Brain microvascular endothelial cell (primary cell): ENCODE measurements at regions not wholly inside any gene's neighbourhood (a gene's known extent, or its start where the extent isn't known, plus 50 kb on each side); places are given as distances from the start of the nearest gene placed in this dataset.
"Not testable (repeated sequence)": the region's sequence is repeated elsewhere in the genome, so short reads cannot be mapped to it uniquely, and the experiment has no call there.

Experiments used
- DNase-seq: peaks from one replicate; pipeline ENCODE4 v3.0.0-alpha.2; 2020
- H3K27ac ChIP-seq: fragments of 250-450 bp; sonication (Bioruptor Pico); 2 replicates; pipeline ENCODE4 v1.5.1; 2020; ENCODE audit warnings: mild to moderate bottlenecking, moderate library complexity
- H3K27me3 ChIP-seq: fragments of 250-450 bp; sonication (Bioruptor Pico); replicated peaks from 2 replicates; pipeline ENCODE4 v1.5.1; 2020; ENCODE audit warnings: mild to moderate bottlenecking
- H3K36me3 ChIP-seq: fragments of 250-450 bp; sonication (Bioruptor Pico); replicated peaks from 2 replicates; pipeline ENCODE4 v1.5.1; 2020; ENCODE audit warnings: mild to moderate bottlenecking
- H3K4me3 ChIP-seq: 2 replicates; pipeline ENCODE4 v1.5.1; 2011; ENCODE audit warnings: low read depth, mild to moderate bottlenecking, control low read depth, low read length, moderate library complexity
- in situ Hi-C: cut with HindIII; loops from 2 replicates; pipeline ENCODE4 v1.10.0; 2017; ENCODE audit warnings: low sequenced_read_pairs, low pct_ligation_motif_present
- TF ChIP-seq, protein P1 (sequence below): IDR thresholded peaks from 2 replicates; pipeline ENCODE4 v1.5.1; 2011; ENCODE audit warnings: low read depth, mild to moderate bottlenecking, moderate library complexity, low read length, control low read depth, inconsistent platforms; ENCODE audit errors: missing control alignments

GRCh38 chr11:24181395-24182047, 315.3 kb upstream of the LUZP2 start:
- H3K27me3 ChIP-seq = no peaks in the 10 kb centered on the region
- H3K4me3 ChIP-seq = no peak overlapping the region
- H3K27ac ChIP-seq = no peak overlapping the region
- TF ChIP-seq, protein P1, sequence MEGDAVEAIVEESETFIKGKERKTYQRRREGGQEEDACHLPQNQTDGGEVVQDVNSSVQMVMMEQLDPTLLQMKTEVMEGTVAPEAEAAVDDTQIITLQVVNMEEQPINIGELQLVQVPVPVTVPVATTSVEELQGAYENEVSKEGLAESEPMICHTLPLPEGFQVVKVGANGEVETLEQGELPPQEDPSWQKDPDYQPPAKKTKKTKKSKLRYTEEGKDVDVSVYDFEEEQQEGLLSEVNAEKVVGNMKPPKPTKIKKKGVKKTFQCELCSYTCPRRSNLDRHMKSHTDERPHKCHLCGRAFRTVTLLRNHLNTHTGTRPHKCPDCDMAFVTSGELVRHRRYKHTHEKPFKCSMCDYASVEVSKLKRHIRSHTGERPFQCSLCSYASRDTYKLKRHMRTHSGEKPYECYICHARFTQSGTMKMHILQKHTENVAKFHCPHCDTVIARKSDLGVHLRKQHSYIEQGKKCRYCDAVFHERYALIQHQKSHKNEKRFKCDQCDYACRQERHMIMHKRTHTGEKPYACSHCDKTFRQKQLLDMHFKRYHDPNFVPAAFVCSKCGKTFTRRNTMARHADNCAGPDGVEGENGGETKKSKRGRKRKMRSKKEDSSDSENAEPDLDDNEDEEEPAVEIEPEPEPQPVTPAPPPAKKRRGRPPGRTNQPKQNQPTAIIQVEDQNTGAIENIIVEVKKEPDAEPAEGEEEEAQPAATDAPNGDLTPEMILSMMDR = no peak
- H3K36me3 ChIP-seq = no peaks in the 10 kb centered on the region
- no peak for DNase-seq
- in situ Hi-C loops = no loop called here

- H3K36me3 ChIP-seq, in situ Hi-C loops, H3K27ac ChIP-seq, DNase-seq, H3K27me3 ChIP-seq, H3K4me3 ChIP-seq: not testable (repeated sequence)
Observed at GRCh38 chr11:24185535-24185934, 311.3 kb upstream of the LUZP2 start.

GRCh38 chr11:24196733-24197132, 300.1 kb upstream of the LUZP2 start:
- Histone ChIP-seq H3K27ac (no peak overlapping the region), H3K27me3 (no peaks in the 10 kb centered on the region), H3K36me3 (no peaks in the 10 kb centered on the region), H3K4me3 (no peak overlapping the region)
- no peak for DNase-seq
- TF ChIP-seq, protein P1 = no peak
- in situ Hi-C loops = no loop called here

DNA sequence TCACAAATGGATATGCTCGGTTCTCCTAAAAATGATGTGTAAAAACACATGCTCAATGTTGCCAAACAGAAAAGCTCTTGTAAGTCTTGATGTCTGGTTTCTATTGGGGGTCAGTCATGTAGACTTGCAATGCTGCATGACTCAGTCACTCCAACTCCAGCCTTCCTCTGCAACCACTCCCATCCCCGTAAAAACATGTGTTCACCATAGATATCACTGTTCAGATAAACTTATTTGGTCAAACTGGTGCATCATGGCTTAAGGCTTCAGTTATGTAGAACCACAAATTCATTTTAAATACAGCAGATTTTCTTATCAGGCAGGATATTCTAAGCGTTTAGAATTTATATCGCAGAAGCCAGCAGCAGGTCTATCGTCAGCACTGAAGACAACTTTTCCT, 298.4 kb upstream of the LUZP2 start:
- no peak overlapping the region for H3K27ac ChIP-seq
- H3K27me3 ChIP-seq = no peaks in the 10 kb centered on the region
- H3K36me3 ChIP-seq = no peaks in the 10 kb centered on the region
- H3K4me3 ChIP-seq = no peak overlapping the region
- in situ Hi-C loops = no loop called here
- DNase-seq = peak; percentile 62
- TF ChIP-seq, protein P1 = no peak

DNA sequence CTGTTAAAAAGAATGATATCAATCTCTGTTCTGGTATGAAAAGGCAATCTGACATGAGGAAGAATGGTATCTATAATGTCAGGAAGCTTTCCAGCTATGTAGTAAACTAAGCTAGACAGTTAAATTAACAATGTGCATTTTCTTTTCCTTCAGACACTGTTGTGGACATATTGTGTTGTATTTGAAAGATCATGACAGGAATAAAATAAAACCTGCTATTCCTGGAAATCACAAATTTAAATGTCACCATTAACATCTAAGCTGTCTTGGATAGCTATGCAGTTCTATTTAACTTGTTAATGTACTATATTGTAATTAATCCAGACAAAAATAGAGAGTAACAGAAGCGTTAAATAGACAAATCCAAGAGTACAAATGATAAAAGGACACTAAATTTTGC, 297.4 kb upstream of the LUZP2 start:
- Histone ChIP-seq H3K36me3 (no peaks in the 10 kb centered on the region), H3K4me3 (no peak overlapping the region), H3K27me3 (no peaks in the 10 kb centered on the region), H3K27ac (no peak overlapping the region)
- no peak for DNase-seq
- TF ChIP-seq, protein P1 = no peak
- in situ Hi-C loops = no loop called here

GRCh38 chr11:24206030-24206429, 290.8 kb upstream of the LUZP2 start:
- in situ Hi-C loops = no loop called here
- no peak for DNase-seq
- no peaks in the 10 kb centered on the region for H3K27me3 ChIP-seq
- TF ChIP-seq, protein P1 = no peak
- no peak overlapping the region for H3K27ac ChIP-seq
- H3K4me3 ChIP-seq = no peak overlapping the region
- H3K36me3 ChIP-seq = no peaks in the 10 kb centered on the region
